ENCODE measurements at regions not wholly inside any gene's neighbourhood (a gene's known extent, or its start where the extent isn't known, plus 50 kb on each side); places are given as distances from the start of the nearest gene placed in this dataset.

GRCh38 chr6:108742041-108742440, 106.2 kb upstream of the ARMC2 start:
- TF ChIP-seq PAX5 (IDR thresholded peaks at IDR 0.05; ENCODE audit: insufficient read depth, low read length, severe bottlenecking) (no peak), SPI1 (IDR thresholded peaks at IDR 0.05; ENCODE audit: low read depth, low read length) (no peak), POLR2AphosphoS5 (IDR thresholded peaks at IDR 0.05; ENCODE audit: low read depth, low read length) (no peak), POLR2A (IDR thresholded peaks at IDR 0.05; ENCODE audit: low read depth, low read length) (no peak), TAF1 (IDR thresholded peaks at IDR 0.05; ENCODE audit: low read depth, low read length) (no peak), POU2F2 (IDR thresholded peaks at IDR 0.05; ENCODE audit: low read depth, low read length) (no peak)
- FAIRE-seq (no peak), DNase-seq (ENCODE audit: insufficient read length, low spot score) (no peak)

GRCh38 chr6:108744244-108744972, 103.8 kb upstream of the ARMC2 start:
- FAIRE-seq: no peak
- DNase-seq (ENCODE audit: insufficient read length, low spot score): no peak
- no peak for TF ChIP-seq POU2F2 (IDR thresholded peaks at IDR 0.05; ENCODE audit: low read depth, low read length)
- no peak for TF ChIP-seq POLR2AphosphoS5 (IDR thresholded peaks at IDR 0.05; ENCODE audit: low read depth, low read length)
- no peak for TF ChIP-seq POLR2A (IDR thresholded peaks at IDR 0.05; ENCODE audit: low read depth, low read length)
- TF ChIP-seq SPI1 (IDR thresholded peaks at IDR 0.05; ENCODE audit: low read depth, low read length): no peak
- no peak for TF ChIP-seq PAX5 (IDR thresholded peaks at IDR 0.05; ENCODE audit: insufficient read depth, low read length, severe bottlenecking)
- no peak for TF ChIP-seq TAF1 (IDR thresholded peaks at IDR 0.05; ENCODE audit: low read depth, low read length)

- TF ChIP-seq TAF1 (IDR thresholded peaks at IDR 0.05; ENCODE audit: low read depth, low read length) (no peak), POU2F2 (IDR thresholded peaks at IDR 0.05; ENCODE audit: low read depth, low read length) (no peak), SPI1 (IDR thresholded peaks at IDR 0.05; ENCODE audit: low read depth, low read length) (no peak), POLR2A (IDR thresholded peaks at IDR 0.05; ENCODE audit: low read depth, low read length) (no peak), POLR2AphosphoS5 (IDR thresholded peaks at IDR 0.05; ENCODE audit: low read depth, low read length) (no peak), PAX5 (IDR thresholded peaks at IDR 0.05; ENCODE audit: insufficient read depth, low read length, severe bottlenecking) (no peak)
- no peak for FAIRE-seq
- DNase-seq (ENCODE audit: insufficient read length, low spot score): no peak
Observed at GRCh38 chr6:108744996-108745395, 103.2 kb upstream of the ARMC2 start.

- FAIRE-seq (no peak), DNase-seq (ENCODE audit: insufficient read length, low spot score) (no peak)
- TF ChIP-seq TAF1 (IDR thresholded peaks at IDR 0.05; ENCODE audit: low read depth, low read length) (no peak), POLR2AphosphoS5 (IDR thresholded peaks at IDR 0.05; ENCODE audit: low read depth, low read length) (no peak)
Observed at GRCh38 chr6:108745664-108746336, 102.4 kb upstream of the ARMC2 start.

GRCh38 chr6:108746366-108746765, 101.9 kb upstream of the ARMC2 start:
- no peak for FAIRE-seq
- no peak for DNase-seq (ENCODE audit: insufficient read length, low spot score)
- TF ChIP-seq TAF1 (IDR thresholded peaks at IDR 0.05; ENCODE audit: low read depth, low read length) (no peak), SPI1 (IDR thresholded peaks at IDR 0.05; ENCODE audit: low read depth, low read length) (no peak), POU2F2 (IDR thresholded peaks at IDR 0.05; ENCODE audit: low read depth, low read length) (no peak), POLR2A (IDR thresholded peaks at IDR 0.05; ENCODE audit: low read depth, low read length) (no peak), POLR2AphosphoS5 (IDR thresholded peaks at IDR 0.05; ENCODE audit: low read depth, low read length) (no peak), PAX5 (IDR thresholded peaks at IDR 0.05; ENCODE audit: insufficient read depth, low read length, severe bottlenecking) (no peak)

GRCh38 chr6:108746836-108747575, 101.2 kb upstream of the ARMC2 start:
- FAIRE-seq (no peak), DNase-seq (ENCODE audit: insufficient read length, low spot score) (no peak)
- TF ChIP-seq POLR2AphosphoS5 (IDR thresholded peaks at IDR 0.05; ENCODE audit: low read depth, low read length): no peak
- TF ChIP-seq TAF1 (IDR thresholded peaks at IDR 0.05; ENCODE audit: low read depth, low read length): no peak
- TF ChIP-seq POLR2A (IDR thresholded peaks at IDR 0.05; ENCODE audit: low read depth, low read length): no peak
- TF ChIP-seq SPI1 (IDR thresholded peaks at IDR 0.05; ENCODE audit: low read depth, low read length): no peak
- no peak for TF ChIP-seq PAX5 (IDR thresholded peaks at IDR 0.05; ENCODE audit: insufficient read depth, low read length, severe bottlenecking)
- no peak for TF ChIP-seq POU2F2 (IDR thresholded peaks at IDR 0.05; ENCODE audit: low read depth, low read length)

- FAIRE-seq: no peak
- no peak for TF ChIP-seq POLR2AphosphoS5 (IDR thresholded peaks at IDR 0.05; ENCODE audit: low read depth, low read length)
- no peak for TF ChIP-seq POLR2A (IDR thresholded peaks at IDR 0.05; ENCODE audit: low read depth, low read length)
- no peak for TF ChIP-seq POU2F2 (IDR thresholded peaks at IDR 0.05; ENCODE audit: low read depth, low read length)
- no peak for TF ChIP-seq SPI1 (IDR thresholded peaks at IDR 0.05; ENCODE audit: low read depth, low read length)
- TF ChIP-seq PAX5 (IDR thresholded peaks at IDR 0.05; ENCODE audit: insufficient read depth, low read length, severe bottlenecking): no peak
- no peak for TF ChIP-seq TAF1 (IDR thresholded peaks at IDR 0.05; ENCODE audit: low read depth, low read length)
Observed at GRCh38 chr6:108748055-108748454, 100.2 kb upstream of the ARMC2 start.

GRCh38 chr6:108748959-108749358, 99.3 kb upstream of the ARMC2 start:
- no peak for DNase-seq (ENCODE audit: insufficient read length, low spot score)
- no peak for FAIRE-seq
- no peak for TF ChIP-seq POLR2AphosphoS5 (IDR thresholded peaks at IDR 0.05; ENCODE audit: low read depth, low read length)
- no peak for TF ChIP-seq POLR2A (IDR thresholded peaks at IDR 0.05; ENCODE audit: low read depth, low read length)
- no peak for TF ChIP-seq SPI1 (IDR thresholded peaks at IDR 0.05; ENCODE audit: low read depth, low read length)
- no peak for TF ChIP-seq TAF1 (IDR thresholded peaks at IDR 0.05; ENCODE audit: low read depth, low read length)
- TF ChIP-seq POU2F2 (IDR thresholded peaks at IDR 0.05; ENCODE audit: low read depth, low read length): no peak
- TF ChIP-seq PAX5 (IDR thresholded peaks at IDR 0.05; ENCODE audit: insufficient read depth, low read length, severe bottlenecking): no peak

More at GRCh38 chr6:108748055-108748454, 100.2 kb upstream of the ARMC2 start:
- DNase-seq (ENCODE audit: insufficient read length, low spot score): no peak

GRCh38 chr6:108750801-108751200, 97.4 kb upstream of the ARMC2 start:
- no peak for FAIRE-seq
- no peak for DNase-seq (ENCODE audit: insufficient read length, low spot score)

More at GRCh38 chr6:108750801-108751200, 97.4 kb upstream of the ARMC2 start:
- TF ChIP-seq POLR2AphosphoS5 (IDR thresholded peaks at IDR 0.05; ENCODE audit: low read depth, low read length) (no peak), TAF1 (IDR thresholded peaks at IDR 0.05; ENCODE audit: low read depth, low read length) (no peak), POLR2A (IDR thresholded peaks at IDR 0.05; ENCODE audit: low read depth, low read length) (no peak), PAX5 (IDR thresholded peaks at IDR 0.05; ENCODE audit: insufficient read depth, low read length, severe bottlenecking) (no peak), POU2F2 (IDR thresholded peaks at IDR 0.05; ENCODE audit: low read depth, low read length) (no peak), SPI1 (IDR thresholded peaks at IDR 0.05; ENCODE audit: low read depth, low read length) (no peak)

All from GM12891 (cell line).